Fibroblast of lung (primary cell): ENCODE measurements at regions not wholly inside any gene's neighbourhood (a gene's known extent, or its start where the extent isn't known, plus 50 kb on each side); places are given as distances from the start of the nearest gene placed in this dataset.

Source experiments
- DNase-seq, 2 donors: peaks; one replicate each; pipeline versions ENCODE4 v3.0.0 to v3.0.0-alpha.2; 2010; ENCODE audit warnings: low read depth in 2 of 2
- H2AFZ ChIP-seq: 2 replicates; pipeline ENCODE4 v1.5.1; 2012; ENCODE audit warnings: low read length, control low read depth, inconsistent platforms
- H3K27ac ChIP-seq: 2 replicates; pipeline ENCODE4 v1.5.1; 2011; ENCODE audit warnings: low read length, control low read depth; ENCODE audit not compliant: insufficient read depth
- H3K27me3 ChIP-seq: 2 replicates; pipeline ENCODE4 v1.5.1; 2011; ENCODE audit warnings: mild to moderate bottlenecking, low read length; ENCODE audit not compliant: control insufficient read depth, insufficient read depth
- H3K36me3 ChIP-seq: 2 replicates; pipeline ENCODE4 v1.5.1; 2011; ENCODE audit warnings: low read length; ENCODE audit not compliant: control insufficient read depth, insufficient read depth
- H3K4me1 ChIP-seq: 2 replicates; pipeline ENCODE4 v1.5.1; 2011; ENCODE audit warnings: low read length; ENCODE audit not compliant: control insufficient read depth, insufficient read depth; ENCODE audit errors: extremely low read depth
- H3K4me2 ChIP-seq: 2 replicates; pipeline ENCODE4 v1.5.1; 2011; ENCODE audit warnings: low read length, control low read depth; ENCODE audit not compliant: insufficient read depth; ENCODE audit errors: extremely low read depth
- H3K4me3 ChIP-seq, 4 experiments: fragments of 200-600 bp in 1 of 4; sonication (generic) in 1 of 4; replicated peaks in 1 of 4; 2 replicates each; pipeline ENCODE4 v1.5.1; 2011 to 2016; ENCODE audit warnings: low read length in 4 of 4, low read depth in 3 of 4, mild to moderate bottlenecking in 3 of 4, control low read depth in 2 of 4, inconsistent platforms in 1 of 4, mixed read lengths in 1 of 4; ENCODE audit not compliant: insufficient read depth in 1 of 4; ENCODE audit errors: control extremely low read depth in 1 of 4
- H3K79me2 ChIP-seq: 2 replicates; pipeline ENCODE4 v1.5.1; 2012; ENCODE audit warnings: mild to moderate bottlenecking, low read length, inconsistent platforms; ENCODE audit not compliant: control insufficient read depth, insufficient read depth
- H3K9ac ChIP-seq: 2 replicates; pipeline ENCODE4 v1.5.1; 2011; ENCODE audit warnings: mild to moderate bottlenecking, low read length, control low read depth; ENCODE audit not compliant: insufficient read depth
- H3K9me3 ChIP-seq: 2 replicates; pipeline ENCODE4 v1.5.1; 2012; ENCODE audit warnings: low read depth, low read length; ENCODE audit not compliant: control insufficient read depth, insufficient read depth
- H4K20me1 ChIP-seq: 2 replicates; pipeline ENCODE4 v1.5.1; 2011; ENCODE audit warnings: low read length; ENCODE audit not compliant: control insufficient read depth, insufficient read depth; ENCODE audit errors: extremely low read depth
- CTCF ChIP-seq, 2 donors: IDR thresholded peaks in 1 of 2; conservative IDR thresholded peaks in 1 of 2; 1 replicate in 1 of 2; 2 replicates in 1 of 2; pipeline ENCODE4 v1.5.1; 2011 to 2012; ENCODE audit warnings: low read length in 2 of 2, control low read depth in 1 of 2, inconsistent platforms in 1 of 2, low read depth in 1 of 2, mild to moderate bottlenecking in 1 of 2
- EZH2 ChIP-seq: IDR thresholded peaks from 2 replicates; pipeline ENCODE4 v1.5.1; 2012; ENCODE audit warnings: low read length, control low read depth, mild to moderate bottlenecking; ENCODE audit errors: missing control alignments

GRCh38 chr11:101810546-101810945 is 104.3 kb upstream of the CEP126 start:
- peak in 1 of 2 donors; percentile 57 for DNase-seq
- no peak for TF ChIP-seq EZH2

GRCh38 chr11:101807531-101807930 is 107.3 kb upstream of the CEP126 start:
- Histone ChIP-seq H3K27ac (no peak overlapping the region), H4K20me1 (no peaks in the 10 kb centered on the region), H3K9ac (no peak overlapping the region), H3K4me1 (no peaks in the 10 kb centered on the region), H3K36me3 (no peaks in the 10 kb centered on the region), H2AFZ (no peak overlapping the region), H3K4me2 (no peak overlapping the region), H3K9me3 (no peaks in the 10 kb centered on the region), H3K79me2 (no peaks in the 10 kb centered on the region), H3K4me3 (no peak overlapping the region), H3K27me3 (no peaks in the 10 kb centered on the region)
- no peak for TF ChIP-seq CTCF (conservative IDR thresholded peaks at IDR 0.05 in 1 of 2, IDR thresholded peaks at IDR 0.05 in 1 of 2; ENCODE audit: low read depth in 1 of 2, low read length in 2 of 2)
- TF ChIP-seq EZH2 = no peak
- peak in 1 of 2 donors; percentile 5 for DNase-seq

More at GRCh38 chr11:101810546-101810945, 104.3 kb upstream of the CEP126 start:
- H3K27me3 ChIP-seq = no peaks in the 10 kb centered on the region
- no peak overlapping the region for H2AFZ ChIP-seq
- no peaks in the 10 kb centered on the region for H3K36me3 ChIP-seq
- H3K9me3 ChIP-seq = no peaks in the 10 kb centered on the region
- H3K4me2 ChIP-seq = no peak overlapping the region
- no peak overlapping the region for H3K27ac ChIP-seq
- H3K9ac ChIP-seq = no peak overlapping the region
- no peaks in the 10 kb centered on the region for H3K4me1 ChIP-seq
- H3K79me2 ChIP-seq = no peaks in the 10 kb centered on the region
- H3K4me3 ChIP-seq = no peak overlapping the region
- H4K20me1 ChIP-seq = no peaks in the 10 kb centered on the region

- Histone ChIP-seq H3K4me1 (no peaks in the 10 kb centered on the region), H3K27me3 (no peaks in the 10 kb centered on the region), H4K20me1 (no peaks in the 10 kb centered on the region), H3K36me3 (no peaks in the 10 kb centered on the region), H3K4me3 (no peak overlapping the region), H3K4me2 (no peak overlapping the region), H2AFZ (no peak overlapping the region), H3K79me2 (no peaks in the 10 kb centered on the region), H3K9ac (no peak overlapping the region), H3K27ac (no peak overlapping the region), H3K9me3 (no peaks in the 10 kb centered on the region)
- DNase-seq = no peak
- TF ChIP-seq EZH2 (no peak), CTCF (conservative IDR thresholded peaks at IDR 0.05 in 1 of 2, IDR thresholded peaks at IDR 0.05 in 1 of 2; ENCODE audit: low read depth in 1 of 2, low read length in 2 of 2) (no peak)
Measured at GRCh38 chr11:101803651-101804050, 111.2 kb upstream of the CEP126 start.
